Esophagus squamous epithelium (tissue), 4 donors: ENCODE measurements at regions not wholly inside any gene's neighbourhood (a gene's known extent, or its start where the extent isn't known, plus 50 kb on each side); places are given as distances from the start of the nearest gene placed in this dataset.

ENCODE experiments used
- POLR2A ChIP-seq, 4 donors: fragments of 450-650 bp; IDR thresholded peaks; one replicate each; pipeline ENCODE4 v1.6.1; 2017; ENCODE audit warnings: antibody characterized with exemption in 4 of 4, mild to moderate bottlenecking in 4 of 4, moderate library complexity in 3 of 4
- TF ChIP-seq, protein P1 (sequence below), 6 experiments: fragments of 450-650 bp in 4 of 6; fragments of 200-600 bp in 2 of 6; sonication (generic) in 2 of 6; IDR thresholded peaks; one replicate each; pipeline ENCODE4 v1.5.1; 2016 to 2019; ENCODE audit warnings: antibody characterized with exemption in 6 of 6, mild to moderate bottlenecking in 4 of 6, moderate library complexity in 4 of 6

DNA sequence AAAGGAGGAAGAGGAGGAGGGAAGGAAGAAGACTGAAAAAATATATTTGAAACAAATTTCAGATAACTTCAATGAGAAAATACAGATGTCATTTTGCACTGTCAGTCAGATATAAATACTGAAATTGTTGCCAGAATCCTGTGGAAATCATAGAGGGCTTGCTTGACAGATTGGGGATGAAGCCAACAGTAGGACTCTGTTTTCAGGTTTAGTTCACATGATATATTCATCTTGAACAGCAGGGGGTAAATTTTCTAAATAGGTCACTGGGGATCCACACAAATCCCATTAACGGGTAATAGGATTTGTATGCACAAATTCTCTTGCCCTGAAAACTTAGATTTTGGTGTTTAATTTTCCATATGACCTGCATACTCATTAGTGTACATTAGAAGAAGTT lies 103.3 kb upstream of the PCDH18 start:
- TF ChIP-seq, protein P1, sequence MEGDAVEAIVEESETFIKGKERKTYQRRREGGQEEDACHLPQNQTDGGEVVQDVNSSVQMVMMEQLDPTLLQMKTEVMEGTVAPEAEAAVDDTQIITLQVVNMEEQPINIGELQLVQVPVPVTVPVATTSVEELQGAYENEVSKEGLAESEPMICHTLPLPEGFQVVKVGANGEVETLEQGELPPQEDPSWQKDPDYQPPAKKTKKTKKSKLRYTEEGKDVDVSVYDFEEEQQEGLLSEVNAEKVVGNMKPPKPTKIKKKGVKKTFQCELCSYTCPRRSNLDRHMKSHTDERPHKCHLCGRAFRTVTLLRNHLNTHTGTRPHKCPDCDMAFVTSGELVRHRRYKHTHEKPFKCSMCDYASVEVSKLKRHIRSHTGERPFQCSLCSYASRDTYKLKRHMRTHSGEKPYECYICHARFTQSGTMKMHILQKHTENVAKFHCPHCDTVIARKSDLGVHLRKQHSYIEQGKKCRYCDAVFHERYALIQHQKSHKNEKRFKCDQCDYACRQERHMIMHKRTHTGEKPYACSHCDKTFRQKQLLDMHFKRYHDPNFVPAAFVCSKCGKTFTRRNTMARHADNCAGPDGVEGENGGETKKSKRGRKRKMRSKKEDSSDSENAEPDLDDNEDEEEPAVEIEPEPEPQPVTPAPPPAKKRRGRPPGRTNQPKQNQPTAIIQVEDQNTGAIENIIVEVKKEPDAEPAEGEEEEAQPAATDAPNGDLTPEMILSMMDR (IDR thresholded peaks at IDR 0.05), result no peak
- TF ChIP-seq POLR2A (IDR thresholded peaks at IDR 0.05), result no peak
